GM12878 (cell line): ENCODE measurements at regions not wholly inside any gene's neighbourhood (a gene's known extent, or its start where the extent isn't known, plus 50 kb on each side); places are given as distances from the start of the nearest gene placed in this dataset.

ENCODE experiments used
- BRCA1 ChIP-seq: IDR thresholded peaks from 2 replicates; pipeline ENCODE4 v1.6.1; 2011; ENCODE audit warnings: low read depth, low read length, improper control_type of control experiment
- CBX5 ChIP-seq: sonication (generic); IDR thresholded peaks from 2 replicates; pipeline ENCODE4 v1.6.1; 2016; ENCODE audit warnings: low read depth, moderate library complexity, mild to moderate bottlenecking, inconsistent platforms
- CREB1 ChIP-seq: IDR thresholded peaks from 2 replicates; pipeline ENCODE4 v1.6.1; 2012; ENCODE audit warnings: low read depth, mild to moderate bottlenecking, inconsistent platforms
- IKZF2 ChIP-seq, 2 experiments: fragments of 450-650 bp; IDR thresholded peaks; 2 replicates each; pipeline ENCODE4 v1.6.1; 2017; ENCODE audit warnings: mild to moderate bottlenecking in 2 of 2, moderate library complexity in 2 of 2
- MTA3 ChIP-seq: IDR thresholded peaks from 2 replicates; pipeline ENCODE4 v1.6.1; 2012; ENCODE audit warnings: low read length, inconsistent platforms, borderline replicate concordance
- MYB ChIP-seq: fragments of 150-350 bp; IDR thresholded peaks from 2 replicates; pipeline ENCODE4 v1.6.1; 2014; ENCODE audit warnings: mild to moderate bottlenecking, low read depth, low read length, borderline replicate concordance
- POU2F2 ChIP-seq: IDR thresholded peaks from 3 replicates; pipeline ENCODE4 v1.6.1; 2011; ENCODE audit warnings: low read depth, mild to moderate bottlenecking, low read length, borderline replicate concordance
- SP1 ChIP-seq: IDR thresholded peaks from one replicate; pipeline ENCODE4 v1.6.1; 2011; ENCODE audit warnings: low read depth, low read length
- TCF7 ChIP-seq: IDR thresholded peaks from 2 replicates; pipeline ENCODE4 v1.6.1; 2014; ENCODE audit warnings: antibody characterized with exemption, borderline replicate concordance
- ZNF384 ChIP-seq: IDR thresholded peaks from 2 replicates; pipeline ENCODE4 v1.6.1; 2012; ENCODE audit warnings: low read depth, mild to moderate bottlenecking, low read length, improper control_type of control experiment, borderline replicate concordance
- TF ChIP-seq, protein P1 (sequence below): fragments of 450-650 bp; IDR thresholded peaks from 2 replicates; pipeline ENCODE4 v1.6.1; 2016; ENCODE audit warnings: mild to moderate bottlenecking
- TF ChIP-seq, protein P2 (sequence below): IDR thresholded peaks from 2 replicates; pipeline ENCODE4 v1.6.1; 2012; ENCODE audit warnings: low read length, inconsistent platforms
- TF ChIP-seq, protein P3 (sequence below): fragments of 450-650 bp; IDR thresholded peaks from 2 replicates; pipeline ENCODE4 v1.6.1; 2016; ENCODE audit warnings: mild to moderate bottlenecking

DNA sequence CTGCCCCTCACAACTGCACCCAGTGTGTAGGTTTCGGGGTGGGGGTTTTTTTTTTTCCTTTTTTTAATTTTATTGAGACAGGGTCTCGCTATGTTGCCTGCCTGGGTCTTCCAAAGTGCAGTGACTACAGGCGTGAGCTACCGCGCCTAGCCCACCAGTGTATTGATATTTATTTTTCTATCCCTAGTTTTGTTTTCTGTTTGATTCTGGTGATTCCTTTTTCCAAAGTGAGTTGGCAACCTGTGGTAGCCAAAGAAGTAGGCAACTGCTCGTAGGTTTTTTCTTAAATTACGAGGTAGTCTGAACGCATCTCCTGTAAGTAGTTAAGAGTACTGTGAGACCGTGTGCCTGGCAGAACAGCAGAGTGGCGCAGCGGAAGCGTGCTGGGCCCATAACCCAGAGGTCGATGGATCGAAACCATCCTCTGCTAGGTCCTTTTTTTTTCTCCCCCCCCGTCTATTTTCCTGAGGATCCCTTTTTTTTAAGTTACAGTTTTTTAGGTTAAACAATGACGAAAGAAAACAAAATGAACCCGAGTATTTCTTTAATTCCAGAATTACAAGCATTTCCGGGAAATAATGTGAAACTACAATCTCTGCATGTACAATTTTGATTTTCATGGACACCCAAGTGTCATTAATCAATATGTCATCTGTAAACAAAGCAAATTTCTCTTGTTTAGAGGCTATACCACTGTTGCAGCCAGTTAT is 78.7 kb upstream of the BTN3A2 start (continued):
- peak; percentile 33; the same call in 1 of the 2 replicates for TF ChIP-seq CREB1
- TF ChIP-seq, protein P1, sequence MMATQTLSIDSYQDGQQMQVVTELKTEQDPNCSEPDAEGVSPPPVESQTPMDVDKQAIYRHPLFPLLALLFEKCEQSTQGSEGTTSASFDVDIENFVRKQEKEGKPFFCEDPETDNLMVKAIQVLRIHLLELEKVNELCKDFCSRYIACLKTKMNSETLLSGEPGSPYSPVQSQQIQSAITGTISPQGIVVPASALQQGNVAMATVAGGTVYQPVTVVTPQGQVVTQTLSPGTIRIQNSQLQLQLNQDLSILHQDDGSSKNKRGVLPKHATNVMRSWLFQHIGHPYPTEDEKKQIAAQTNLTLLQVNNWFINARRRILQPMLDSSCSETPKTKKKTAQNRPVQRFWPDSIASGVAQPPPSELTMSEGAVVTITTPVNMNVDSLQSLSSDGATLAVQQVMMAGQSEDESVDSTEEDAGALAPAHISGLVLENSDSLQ, result peak; percentile 80
- TF ChIP-seq TCF7, result no peak
- TF ChIP-seq MYB, result no peak
- TF ChIP-seq, protein P2, sequence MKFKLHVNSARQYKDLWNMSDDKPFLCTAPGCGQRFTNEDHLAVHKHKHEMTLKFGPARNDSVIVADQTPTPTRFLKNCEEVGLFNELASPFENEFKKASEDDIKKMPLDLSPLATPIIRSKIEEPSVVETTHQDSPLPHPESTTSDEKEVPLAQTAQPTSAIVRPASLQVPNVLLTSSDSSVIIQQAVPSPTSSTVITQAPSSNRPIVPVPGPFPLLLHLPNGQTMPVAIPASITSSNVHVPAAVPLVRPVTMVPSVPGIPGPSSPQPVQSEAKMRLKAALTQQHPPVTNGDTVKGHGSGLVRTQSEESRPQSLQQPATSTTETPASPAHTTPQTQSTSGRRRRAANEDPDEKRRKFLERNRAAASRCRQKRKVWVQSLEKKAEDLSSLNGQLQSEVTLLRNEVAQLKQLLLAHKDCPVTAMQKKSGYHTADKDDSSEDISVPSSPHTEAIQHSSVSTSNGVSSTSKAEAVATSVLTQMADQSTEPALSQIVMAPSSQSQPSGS, result peak; percentile 64
- TF ChIP-seq, protein P3, sequence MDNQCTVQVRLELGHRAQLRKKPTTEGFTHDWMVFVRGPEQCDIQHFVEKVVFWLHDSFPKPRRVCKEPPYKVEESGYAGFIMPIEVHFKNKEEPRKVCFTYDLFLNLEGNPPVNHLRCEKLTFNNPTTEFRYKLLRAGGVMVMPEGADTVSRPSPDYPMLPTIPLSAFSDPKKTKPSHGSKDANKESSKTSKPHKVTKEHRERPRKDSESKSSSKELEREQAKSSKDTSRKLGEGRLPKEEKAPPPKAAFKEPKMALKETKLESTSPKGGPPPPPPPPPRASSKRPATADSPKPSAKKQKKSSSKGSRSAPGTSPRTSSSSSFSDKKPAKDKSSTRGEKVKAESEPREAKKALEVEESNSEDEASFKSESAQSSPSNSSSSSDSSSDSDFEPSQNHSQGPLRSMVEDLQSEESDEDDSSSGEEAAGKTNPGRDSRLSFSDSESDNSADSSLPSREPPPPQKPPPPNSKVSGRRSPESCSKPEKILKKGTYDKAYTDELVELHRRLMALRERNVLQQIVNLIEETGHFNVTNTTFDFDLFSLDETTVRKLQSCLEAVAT, result peak; percentile 55
- TF ChIP-seq SP1, result peak; percentile 26
- peak; percentile 31; the same call in 1 of the 3 replicates for TF ChIP-seq POU2F2
- 0 out of 2 replicates have a peak, but pooled peaks have one; percentile 57 for TF ChIP-seq CBX5
- TF ChIP-seq BRCA1, result no peak
- TF ChIP-seq IKZF2 (IDR thresholded peaks at IDR 0.05), result peak in 1 of 2 experiments; percentile 48; a peak in 2 of 4 replicates
- peak; percentile 73; the same call in 1 of the 2 replicates for TF ChIP-seq MTA3
- TF ChIP-seq ZNF384, result 0 out of 2 replicates have a peak, but pooled peaks have one; percentile 25
